NCI-H146 (cell line): ENCODE measurements at regions not wholly inside any gene's neighbourhood (a gene's known extent, or its start where the extent isn't known, plus 50 kb on each side); places are given as distances from the start of the nearest gene placed in this dataset.
A peak's percentile ranks its signal among the peaks of the same experiment; 100 is the strongest.
"Not testable (repeated sequence)": the region's sequence is repeated elsewhere in the genome, so short reads cannot be mapped to it uniquely, and the experiment has no call there.

Experiments
- DNase-seq: peaks from one replicate; lab custom pipeline; 2025; lab: John Stamatoyannopoulos, UW

- no peak for DNase-seq
Observed at GRCh38 chr12:77218278-77218677, 152.9 kb upstream of the E2F7 start.

GRCh38 chr12:77216136-77216535 is 150.8 kb upstream of the E2F7 start:
- not testable (repeated sequence) for DNase-seq

- no peak for DNase-seq
Observed at GRCh38 chr12:77214136-77214535, 148.8 kb upstream of the E2F7 start.

- no peak for DNase-seq
Observed at GRCh38 chr12:77213319-77213718, 147.9 kb upstream of the E2F7 start.

GRCh38 chr12:77210724-77211123 is 145.4 kb upstream of the E2F7 start:
- DNase-seq = no peak

GRCh38 chr12:77204083-77204482 is 138.7 kb upstream of the E2F7 start:
- no peak for DNase-seq

- no peak for DNase-seq
Observed at GRCh38 chr12:77202457-77203060, 137.2 kb upstream of the E2F7 start.

GRCh38 chr12:77189901-77190416 is 124.6 kb upstream of the E2F7 start:
- no peak for DNase-seq

GRCh38 chr12:77189458-77189857 is 124.1 kb upstream of the E2F7 start:
- DNase-seq = no peak

- DNase-seq = peak; percentile 24
Observed at GRCh38 chr12:77179515-77179914, 114.1 kb upstream of the E2F7 start.

- DNase-seq = no peak
Observed at GRCh38 chr12:77167801-77168200, 102.4 kb upstream of the E2F7 start.

- DNase-seq = no peak
Observed at GRCh38 chr12:77166696-77167095, 101.3 kb upstream of the E2F7 start.

- no peak for DNase-seq
Observed at GRCh38 chr12:77163074-77164038, 98.0 kb upstream of the E2F7 start.

- DNase-seq = no peak
Observed at GRCh38 chr12:77161944-77162343, 96.6 kb upstream of the E2F7 start.

GRCh38 chr12:77160931-77161330 is 95.6 kb upstream of the E2F7 start:
- no peak for DNase-seq

- DNase-seq = no peak
Observed at GRCh38 chr12:77153706-77154105, 88.3 kb upstream of the E2F7 start.

GRCh38 chr12:77152623-77153193 is 87.3 kb upstream of the E2F7 start:
- no peak for DNase-seq

- DNase-seq = no peak
Observed at GRCh38 chr12:77151030-77151429, 85.7 kb upstream of the E2F7 start.

GRCh38 chr12:77133566-77133965 is 68.2 kb upstream of the E2F7 start:
- DNase-seq = no peak

- DNase-seq = peak; percentile 9
Observed at GRCh38 chr12:77131977-77132490, 66.7 kb upstream of the E2F7 start.

GRCh38 chr12:77130193-77130592 is 64.8 kb upstream of the E2F7 start:
- DNase-seq = no peak

- DNase-seq = no peak
Observed at GRCh38 chr12:77124767-77125166, 59.4 kb upstream of the E2F7 start.

GRCh38 chr12:77122661-77123060 is 57.3 kb upstream of the E2F7 start:
- DNase-seq = no peak
